OCI-LY1 (cell line): ENCODE measurements at regions not wholly inside any gene's neighbourhood (a gene's known extent, or its start where the extent isn't known, plus 50 kb on each side); places are given as distances from the start of the nearest gene placed in this dataset.

ENCODE experiments used
- H2AFZ ChIP-seq: fragments of 200-600 bp; sonication (generic), shearing (Covaris generic); 2 replicates; pipeline ENCODE4 v1.6.0; 2014; ENCODE audit warnings: antibody characterized with exemption, mild to moderate bottlenecking, low read length
- H3F3A ChIP-seq: fragments of 200-600 bp; sonication (generic), shearing (Covaris generic); 2 replicates; pipeline ENCODE4 v1.6.0; 2014; ENCODE audit warnings: mild to moderate bottlenecking, antibody characterized with exemption, low read length, moderate library complexity; ENCODE audit not compliant: insufficient read depth
- H3K27ac ChIP-seq: fragments of 200-600 bp; sonication (generic); 2 replicates; pipeline ENCODE4 v1.5.1; 2014; ENCODE audit warnings: low read length, mixed run types, mild to moderate bottlenecking, low read depth; ENCODE audit not compliant: poor library complexity, severe bottlenecking
- H3K27me3 ChIP-seq: fragments of 200-600 bp; sonication (generic); 2 replicates; pipeline ENCODE4 v1.6.0; 2014; ENCODE audit warnings: antibody characterized with exemption, mild to moderate bottlenecking, low read length, moderate library complexity; ENCODE audit not compliant: insufficient read depth
- H3K36me3 ChIP-seq: fragments of 200-600 bp; sonication (generic); 2 replicates; pipeline ENCODE4 v1.6.1; 2014; ENCODE audit warnings: mild to moderate bottlenecking, antibody characterized with exemption, low read length, moderate library complexity, mixed read lengths; ENCODE audit not compliant: insufficient read depth
- H3K4me1 ChIP-seq: fragments of 200-600 bp; sonication (generic); 2 replicates; pipeline ENCODE4 v1.5.1; 2014; ENCODE audit warnings: mild to moderate bottlenecking, low read length, moderate library complexity; ENCODE audit not compliant: insufficient read depth, severe bottlenecking
- H3K4me2 ChIP-seq: fragments of 200-600 bp; sonication (generic), shearing (Covaris generic); 2 replicates; pipeline ENCODE4 v1.6.1; 2014; ENCODE audit warnings: low read length
- H3K4me3 ChIP-seq: fragments of 200-600 bp; sonication (generic); 2 replicates; pipeline ENCODE4 v1.5.1; 2014; ENCODE audit warnings: low read length, low read depth, mild to moderate bottlenecking, mixed read lengths; ENCODE audit not compliant: poor library complexity, severe bottlenecking
- H3K79me2 ChIP-seq: fragments of 200-600 bp; shearing (Covaris generic); 2 replicates; pipeline ENCODE4 v1.6.1; 2016; ENCODE audit warnings: mixed run types, low read length, mixed read lengths; ENCODE audit not compliant: insufficient read depth
- H3K9ac ChIP-seq: fragments of 200-600 bp; sonication (generic), shearing (Covaris generic); 2 replicates; pipeline ENCODE4 v1.6.1; 2014; ENCODE audit warnings: mild to moderate bottlenecking, low read length, mixed read lengths
- H3K9me2 ChIP-seq: fragments of 200-600 bp; sonication (generic), shearing (Covaris generic); 2 replicates; pipeline ENCODE4 v1.6.1; 2014; ENCODE audit warnings: low read depth, mild to moderate bottlenecking, low read length, mixed read lengths
- H3K9me3 ChIP-seq: fragments of 200-600 bp; shearing (Covaris generic); 2 replicates; pipeline ENCODE4 v1.6.1; 2014; ENCODE audit warnings: low read length, mixed read lengths
- H4K20me1 ChIP-seq: fragments of 200-600 bp; sonication (generic), shearing (Covaris generic); 2 replicates; pipeline ENCODE4 v1.6.0; 2016; ENCODE audit warnings: mild to moderate bottlenecking, low read length; ENCODE audit not compliant: insufficient read depth
- EZH2 ChIP-seq: fragments of 200-600 bp; sonication (generic), shearing (Covaris generic); IDR thresholded peaks from 2 replicates; pipeline ENCODE4 v1.8.0; 2017; ENCODE audit warnings: borderline replicate concordance, mixed run types, mild to moderate bottlenecking, antibody characterized with exemption, low read length, moderate library complexity, mixed read lengths
- TF ChIP-seq, protein P1 (sequence below): fragments of 200-600 bp; sonication (generic), shearing (Covaris generic); IDR thresholded peaks from 2 replicates; pipeline ENCODE4 v1.5.1; 2017; ENCODE audit warnings: mild to moderate bottlenecking, antibody characterized with exemption, low read length, moderate library complexity, mixed read lengths

DNA sequence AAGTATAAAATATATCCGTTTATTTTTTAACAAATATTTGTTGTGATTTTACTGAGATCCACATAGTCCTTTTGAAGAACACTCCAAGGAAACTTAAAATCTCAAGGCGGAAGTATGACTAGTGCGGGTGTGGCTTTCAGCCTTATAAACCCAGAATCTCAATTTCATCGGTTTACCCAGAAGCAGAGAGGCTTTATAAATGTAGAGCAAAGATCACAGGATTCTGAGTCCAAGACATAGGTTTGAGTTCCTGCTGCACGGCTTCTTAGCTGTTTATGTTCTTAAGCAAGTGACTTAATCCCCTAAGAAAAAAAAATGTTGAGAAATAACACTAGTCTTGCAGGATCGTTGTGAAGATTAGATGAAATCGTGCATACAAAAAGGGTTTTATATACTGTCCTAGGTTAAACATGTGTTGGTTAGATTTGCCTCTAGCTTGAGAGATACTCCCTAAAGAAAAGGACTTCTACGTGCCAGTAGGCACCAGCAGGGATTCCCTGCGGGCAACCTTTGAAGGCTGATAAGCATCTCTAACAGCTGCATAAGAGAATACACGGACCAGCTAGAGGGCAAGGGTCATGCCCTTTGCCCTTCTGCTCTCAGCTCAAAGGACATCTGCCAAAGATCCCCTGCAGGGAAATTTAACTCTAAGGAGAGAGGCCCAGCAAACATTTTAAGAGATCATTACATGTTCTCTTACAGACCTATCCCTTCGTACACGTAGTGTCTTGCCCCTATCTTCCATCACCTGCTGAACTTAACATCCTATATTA is 130.4 kb upstream of the MIR17HG start:
- H3K79me2 ChIP-seq, result no peaks in the 10 kb centered on the region
- TF ChIP-seq, protein P1, sequence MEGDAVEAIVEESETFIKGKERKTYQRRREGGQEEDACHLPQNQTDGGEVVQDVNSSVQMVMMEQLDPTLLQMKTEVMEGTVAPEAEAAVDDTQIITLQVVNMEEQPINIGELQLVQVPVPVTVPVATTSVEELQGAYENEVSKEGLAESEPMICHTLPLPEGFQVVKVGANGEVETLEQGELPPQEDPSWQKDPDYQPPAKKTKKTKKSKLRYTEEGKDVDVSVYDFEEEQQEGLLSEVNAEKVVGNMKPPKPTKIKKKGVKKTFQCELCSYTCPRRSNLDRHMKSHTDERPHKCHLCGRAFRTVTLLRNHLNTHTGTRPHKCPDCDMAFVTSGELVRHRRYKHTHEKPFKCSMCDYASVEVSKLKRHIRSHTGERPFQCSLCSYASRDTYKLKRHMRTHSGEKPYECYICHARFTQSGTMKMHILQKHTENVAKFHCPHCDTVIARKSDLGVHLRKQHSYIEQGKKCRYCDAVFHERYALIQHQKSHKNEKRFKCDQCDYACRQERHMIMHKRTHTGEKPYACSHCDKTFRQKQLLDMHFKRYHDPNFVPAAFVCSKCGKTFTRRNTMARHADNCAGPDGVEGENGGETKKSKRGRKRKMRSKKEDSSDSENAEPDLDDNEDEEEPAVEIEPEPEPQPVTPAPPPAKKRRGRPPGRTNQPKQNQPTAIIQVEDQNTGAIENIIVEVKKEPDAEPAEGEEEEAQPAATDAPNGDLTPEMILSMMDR, result no peak
- no peak for TF ChIP-seq EZH2
- no peaks in the 10 kb centered on the region for H3K9me3 ChIP-seq
- no peaks in the 10 kb centered on the region for H3K9me2 ChIP-seq
- H3K4me2 ChIP-seq, result no peak overlapping the region
- no peaks in the 10 kb centered on the region for H3K36me3 ChIP-seq
- H3K27me3 ChIP-seq, result no peaks in the 10 kb centered on the region
- no peak overlapping the region for H3K27ac ChIP-seq
- no peaks in the 10 kb centered on the region for H3K4me1 ChIP-seq
- no peak overlapping the region for H3K4me3 ChIP-seq
- H3K9ac ChIP-seq, result no peak overlapping the region
- H3F3A ChIP-seq, result no peaks in the 10 kb centered on the region
- H4K20me1 ChIP-seq, result no peaks in the 10 kb centered on the region
- H2AFZ ChIP-seq, result no peak overlapping the region

GRCh38 chr13:91219201-91219600 is 128.3 kb upstream of the MIR17HG start:
- H3K4me1 ChIP-seq, result no peaks in the 10 kb centered on the region

GRCh38 chr13:91220872-91221271 is 126.6 kb upstream of the MIR17HG start:
- Histone ChIP-seq H2AFZ (no peak overlapping the region), H3K27me3 (no peaks in the 10 kb centered on the region), H3K4me1 (no peaks in the 10 kb centered on the region), H3K9me3 (no peaks in the 10 kb centered on the region), H3K79me2 (no peaks in the 10 kb centered on the region), H3K4me3 (no peak overlapping the region), H3K27ac (no peak overlapping the region), H3K36me3 (no peaks in the 10 kb centered on the region), H4K20me1 (no peaks in the 10 kb centered on the region), H3K9me2 (no peaks in the 10 kb centered on the region), H3F3A (no peaks in the 10 kb centered on the region), H3K9ac (no peak overlapping the region), H3K4me2 (no peak overlapping the region)
- no peak for TF ChIP-seq EZH2
- TF ChIP-seq, protein P1, result no peak

More at GRCh38 chr13:91219201-91219600, 128.3 kb upstream of the MIR17HG start:
- Histone ChIP-seq H2AFZ (no peak overlapping the region), H3K4me2 (no peak overlapping the region), H3K9ac (no peak overlapping the region), H4K20me1 (no peaks in the 10 kb centered on the region), H3K36me3 (no peaks in the 10 kb centered on the region), H3K9me2 (no peaks in the 10 kb centered on the region), H3K4me3 (no peak overlapping the region), H3F3A (no peaks in the 10 kb centered on the region), H3K9me3 (no peaks in the 10 kb centered on the region), H3K27me3 (no peaks in the 10 kb centered on the region), H3K79me2 (no peaks in the 10 kb centered on the region), H3K27ac (no peak overlapping the region)
- TF ChIP-seq EZH2, result no peak
- TF ChIP-seq, protein P1, result no peak
